CD4-positive, alpha-beta T cell treated with Interleukin-6 for 4 hours (primary cell): ENCODE measurements at regions not wholly inside any gene's neighbourhood (a gene's known extent, or its start where the extent isn't known, plus 50 kb on each side); places are given as distances from the start of the nearest gene placed in this dataset.

Experiments
- DNase-seq: peaks from one replicate; pipeline ENCODE4 v3.0.0-alpha.2; 2020; ENCODE audit warnings: mixed read lengths

DNA sequence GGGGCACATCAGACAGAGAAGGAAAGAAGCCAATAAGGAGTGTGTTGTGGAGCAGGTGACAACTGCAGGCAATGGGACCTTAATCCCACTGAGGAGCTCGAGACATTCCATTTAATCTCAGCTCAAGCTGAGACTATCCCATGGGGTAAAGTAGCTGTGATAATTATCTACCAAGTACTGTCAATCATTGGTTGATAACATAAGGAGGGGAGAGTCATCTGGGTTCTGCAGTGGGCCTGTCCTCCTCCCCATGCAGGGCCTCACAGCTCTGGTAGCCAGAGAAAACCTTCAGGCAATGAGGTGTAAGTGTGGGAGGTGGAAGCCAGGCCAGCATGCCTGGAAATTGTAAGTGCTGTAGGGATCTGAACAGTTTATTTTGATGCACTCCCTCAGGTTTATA, 375.0 kb upstream of the ARID1B start:
- no peak for DNase-seq

DNA sequence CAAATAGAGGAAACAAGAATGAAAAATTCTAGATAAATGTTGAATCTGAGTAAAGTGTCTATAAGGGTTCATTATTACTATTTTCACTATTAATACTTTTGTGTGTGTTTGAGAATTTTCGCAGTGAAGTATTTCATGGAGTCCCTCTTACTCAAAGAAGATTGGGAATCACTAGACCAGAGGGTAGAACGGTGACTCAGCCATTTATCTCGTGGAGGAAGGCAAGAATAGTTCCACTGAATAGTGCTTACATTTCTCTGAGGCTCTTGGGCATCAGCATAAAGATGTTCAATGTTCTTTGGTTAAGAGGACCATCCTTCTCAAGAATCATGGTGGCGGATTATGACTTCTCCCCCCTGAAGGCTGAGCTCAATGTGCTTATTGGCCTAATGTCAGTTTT, 376.7 kb upstream of the ARID1B start:
- DNase-seq: no peak

DNA sequence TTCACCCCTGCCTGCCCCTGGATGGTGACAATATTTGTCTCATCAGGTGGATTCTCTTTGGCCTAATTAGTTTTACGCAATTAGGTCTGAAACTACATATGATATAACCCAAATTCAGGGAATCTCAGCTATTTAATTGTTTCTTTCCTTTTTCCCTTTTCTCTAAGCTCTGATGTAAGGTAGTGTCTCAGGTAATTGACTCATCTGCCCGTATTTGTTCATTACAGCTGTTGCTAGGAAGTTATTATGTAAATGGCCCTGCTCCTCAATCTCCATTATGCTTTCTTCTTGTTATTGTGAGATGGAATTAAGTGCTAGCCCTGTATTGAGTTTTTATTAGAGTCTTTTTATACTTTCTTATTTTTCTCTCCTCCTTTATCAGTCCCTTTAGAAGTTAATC, 378.2 kb upstream of the ARID1B start:
- DNase-seq: no peak

DNA sequence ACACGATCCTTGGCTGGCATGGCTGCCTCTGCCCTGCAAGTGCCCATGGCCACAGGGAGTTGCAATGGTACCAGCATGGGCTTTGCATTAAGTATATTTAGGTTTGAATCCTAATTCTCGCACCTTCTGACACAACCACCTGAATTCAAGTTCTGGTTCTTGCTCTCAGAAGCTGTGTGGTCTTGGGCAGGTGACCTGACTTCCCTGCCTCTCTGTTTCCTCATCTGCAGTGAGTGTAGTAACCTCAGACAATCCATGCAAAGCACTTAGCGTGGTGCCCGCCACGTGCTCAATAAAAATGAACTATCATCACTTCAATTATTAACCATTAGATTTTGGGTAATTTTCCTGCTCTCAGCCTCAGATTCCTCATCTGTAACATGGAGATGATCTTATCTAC, 378.8 kb upstream of the ARID1B start:
- DNase-seq: no peak

DNA sequence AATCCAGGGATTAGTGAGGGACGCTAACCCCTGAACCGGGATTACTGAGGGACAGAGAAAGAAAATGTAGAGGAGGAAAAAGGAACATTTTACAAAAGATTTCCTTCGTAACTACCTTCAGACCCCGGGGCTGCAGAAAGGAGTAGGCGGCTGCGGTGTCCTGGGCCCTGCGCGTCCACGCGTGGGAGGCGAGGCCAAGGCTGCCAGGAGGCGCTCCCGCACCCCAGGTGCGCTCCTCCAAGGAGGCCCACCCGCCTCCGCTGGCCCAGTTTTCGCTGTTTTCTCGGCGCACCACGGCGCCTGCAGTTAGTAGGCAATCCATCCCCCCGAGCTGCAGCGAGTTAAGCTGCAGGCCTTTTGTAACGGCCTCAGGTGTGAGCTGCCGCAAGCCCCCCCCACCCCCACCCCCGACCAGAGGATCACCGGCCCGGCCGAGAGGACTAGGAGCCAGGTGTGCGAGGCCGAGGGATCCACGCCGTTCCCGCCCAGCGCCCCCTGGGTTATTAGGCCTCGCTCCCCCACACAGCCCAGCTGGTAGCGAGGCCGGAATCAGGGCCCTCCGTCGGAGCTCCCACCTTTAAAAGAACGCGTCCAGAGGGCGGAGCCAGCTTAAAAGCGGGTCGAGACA, 380.3 kb upstream of the ARID1B start:
- DNase-seq: peak; percentile 25

DNA sequence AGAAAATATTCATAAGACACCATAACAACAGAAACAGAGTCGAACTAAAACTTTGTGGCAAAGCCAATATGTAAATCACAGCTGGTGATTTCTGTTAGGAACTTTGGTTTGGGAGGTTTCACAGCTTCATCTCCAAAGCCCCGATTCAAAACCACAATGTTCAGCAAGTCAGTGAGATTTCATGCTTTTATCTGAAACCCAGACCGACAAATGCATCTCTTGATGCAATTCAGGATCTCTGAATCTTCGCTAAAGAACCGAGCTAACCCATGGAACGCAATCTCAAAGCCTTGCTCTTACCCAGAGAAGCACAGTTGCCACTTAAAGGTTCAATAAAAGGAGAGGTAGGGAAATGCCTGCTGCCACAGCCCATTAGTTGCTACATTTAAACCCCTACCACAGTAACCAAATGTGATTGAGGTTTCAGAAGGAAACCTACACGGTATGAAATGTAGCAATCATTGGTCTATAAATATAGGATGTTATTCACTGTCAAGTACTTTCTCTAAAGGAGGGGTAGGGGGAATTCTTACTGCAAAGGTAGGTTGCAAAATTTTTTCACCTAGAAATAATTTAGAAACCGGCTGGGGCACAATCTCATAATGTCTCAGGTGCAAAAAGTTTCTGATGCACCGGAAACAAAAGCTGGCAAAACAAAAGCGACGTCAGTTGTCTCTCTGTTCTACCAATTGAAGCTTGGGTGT, 381.0 kb upstream of the ARID1B start:
- DNase-seq: peak; percentile 33

DNA sequence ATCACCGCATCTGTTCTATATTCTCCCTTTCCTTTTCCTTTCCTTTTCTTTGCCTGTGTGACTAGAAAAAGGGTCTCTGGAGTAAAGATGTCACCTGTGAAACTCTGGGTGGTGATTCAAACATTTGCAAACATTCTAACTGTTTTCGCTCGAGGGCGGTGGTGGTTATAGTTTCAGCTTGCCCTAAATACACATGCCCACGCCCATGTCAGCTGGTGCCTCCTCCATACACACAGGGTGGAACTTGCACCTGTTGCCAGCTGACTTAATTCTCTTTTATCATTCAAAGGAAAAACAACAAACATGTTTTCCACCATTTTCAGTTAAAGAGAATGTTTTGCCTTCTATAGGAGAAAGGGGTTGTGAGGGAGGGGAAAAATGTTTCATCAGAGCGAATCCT, 381.9 kb upstream of the ARID1B start:
- peak; percentile 64 for DNase-seq

DNA sequence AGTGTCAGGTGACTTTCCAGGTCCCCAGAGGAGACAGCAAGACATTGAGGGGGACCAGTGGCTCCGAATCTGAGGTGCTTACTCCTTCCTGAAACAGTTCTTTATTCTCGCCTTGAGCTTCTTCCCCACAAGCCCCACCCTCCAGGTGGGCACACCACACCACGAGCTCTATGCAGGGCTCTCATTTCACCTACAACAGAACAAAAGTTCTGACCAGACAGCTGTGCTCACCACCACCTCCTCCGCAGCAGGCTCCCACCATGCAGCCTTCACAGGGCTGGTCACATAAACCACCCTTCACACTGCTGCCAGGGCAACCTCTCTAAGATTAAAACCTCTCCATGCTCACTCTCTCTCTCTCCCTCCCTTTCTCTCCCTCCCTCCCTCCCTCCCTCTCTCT, 384.5 kb upstream of the ARID1B start:
- no peak for DNase-seq

DNA sequence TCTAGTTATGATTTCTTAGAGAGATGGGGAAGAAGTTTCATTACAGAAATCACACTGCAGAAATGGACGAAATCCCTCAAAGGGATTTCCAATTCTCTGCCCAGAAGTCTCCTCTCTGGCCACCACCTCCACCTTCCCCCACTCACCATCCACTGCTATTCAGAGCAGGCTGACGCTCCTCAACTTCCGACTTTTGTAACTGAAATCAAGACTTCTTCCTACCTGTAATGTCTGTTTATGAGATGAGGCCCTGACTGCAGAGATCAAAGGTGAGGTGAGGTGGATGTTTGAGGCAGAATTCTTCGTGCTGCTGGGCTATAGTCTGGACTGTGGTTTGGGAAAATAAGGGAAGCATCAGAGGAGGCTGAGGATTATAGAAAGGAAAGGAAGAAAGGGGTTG, 385.2 kb upstream of the ARID1B start:
- DNase-seq: no peak

DNA sequence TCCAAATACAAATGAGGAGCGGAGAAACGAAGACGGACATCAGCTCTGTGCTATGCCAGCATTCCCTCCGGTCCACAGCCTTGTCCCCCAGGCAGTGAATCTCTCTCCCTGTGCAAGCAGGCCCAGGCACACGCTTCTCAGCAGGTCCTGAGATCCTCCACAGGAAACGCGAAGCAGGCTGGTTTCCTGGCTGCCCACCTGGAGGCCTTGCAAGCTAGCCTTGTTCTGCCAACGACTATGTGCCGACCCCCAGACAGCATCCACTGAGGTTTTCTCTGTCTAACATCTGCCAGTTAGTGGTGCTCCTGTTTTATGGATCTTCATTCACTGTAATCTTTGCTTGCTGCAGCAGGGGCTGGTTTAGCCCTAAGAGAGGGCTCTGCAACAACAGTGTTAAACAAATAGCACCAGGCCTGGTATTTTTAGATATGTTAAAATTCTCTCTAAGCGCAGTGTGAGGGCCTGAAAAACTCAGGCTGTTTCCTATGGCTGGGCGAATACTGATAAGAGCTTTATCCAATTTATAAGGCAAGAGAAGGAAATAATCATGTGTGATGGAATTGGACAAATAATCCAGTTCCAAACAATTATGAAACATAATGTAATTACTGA, 386.0 kb upstream of the ARID1B start:
- peak; percentile 28 for DNase-seq

DNA sequence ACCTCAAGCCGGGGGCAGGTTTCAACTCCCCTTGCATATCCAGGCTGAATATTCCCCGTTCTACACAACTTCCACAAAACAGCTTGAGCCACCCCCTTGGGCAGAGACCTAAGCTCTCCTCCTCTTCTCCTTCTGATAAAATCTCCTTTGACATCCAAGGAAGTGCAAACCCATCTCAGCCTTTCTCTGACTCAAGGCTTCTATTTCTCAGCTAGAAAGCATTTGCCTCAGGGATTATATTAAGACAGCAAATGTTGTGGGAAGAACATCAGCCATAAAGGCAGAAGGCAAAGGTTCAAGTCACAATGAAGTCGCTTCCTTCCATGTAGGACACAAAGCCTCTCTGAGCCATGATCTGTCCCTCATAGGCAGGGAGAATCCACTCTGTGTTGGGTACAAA, 386.6 kb upstream of the ARID1B start:
- no peak for DNase-seq

DNA sequence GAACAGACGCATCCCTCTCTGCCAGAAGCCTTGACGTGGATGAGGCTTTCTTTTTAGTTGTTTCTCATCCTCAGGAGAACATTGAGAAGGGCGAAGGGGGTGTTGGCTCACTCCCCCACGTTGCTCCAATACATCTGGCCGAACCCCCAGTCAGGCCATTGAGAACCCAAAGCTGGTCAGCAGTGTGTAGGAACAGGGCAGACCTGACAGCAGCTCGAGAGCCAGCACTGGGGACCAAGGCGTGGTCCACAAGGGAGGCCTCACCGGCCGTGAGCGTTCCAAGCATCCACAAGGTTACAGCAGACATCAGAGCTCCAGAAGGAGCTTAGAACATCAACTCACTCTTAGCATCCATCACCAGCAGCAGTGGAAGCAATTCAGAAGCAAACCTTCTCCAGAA, 387.9 kb upstream of the ARID1B start:
- no peak for DNase-seq

DNA sequence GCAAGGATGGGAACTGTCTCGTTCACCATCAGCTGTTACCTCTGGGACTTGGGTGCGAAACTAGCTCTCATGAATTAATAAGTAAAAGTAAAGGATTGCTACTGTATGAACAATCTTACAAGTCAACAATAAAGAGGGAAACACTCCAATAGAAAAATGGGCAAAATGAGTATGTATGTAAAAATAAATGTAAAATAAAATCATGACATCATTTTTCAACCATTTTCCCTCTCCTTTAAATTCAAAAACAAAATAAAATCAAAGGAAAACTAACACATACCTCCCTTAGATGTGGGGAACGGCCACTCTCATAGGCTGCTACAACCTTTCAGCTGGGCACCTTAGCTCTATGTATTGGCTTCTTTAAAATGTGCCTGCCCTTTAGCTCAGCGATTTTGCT, 389.7 kb upstream of the ARID1B start:
- DNase-seq: no peak

DNA sequence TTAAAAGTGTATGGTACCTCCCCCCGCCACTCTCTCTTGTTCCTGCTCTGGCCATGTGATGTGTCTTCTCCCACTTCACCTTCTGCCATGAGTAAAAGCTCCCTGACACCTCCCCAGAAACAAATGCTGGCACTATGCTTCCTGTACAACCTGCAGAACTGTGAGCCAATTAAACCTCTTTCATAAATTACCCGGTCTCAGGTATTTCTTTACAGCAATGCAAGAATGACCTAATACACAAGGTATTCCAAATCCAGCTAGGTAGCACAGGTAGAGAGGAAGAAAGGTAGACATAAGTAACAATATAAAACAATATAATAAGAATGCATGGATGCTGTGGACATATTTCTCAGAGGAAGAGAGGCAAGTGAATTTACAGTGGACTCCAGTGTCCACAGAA, 394.1 kb upstream of the ARID1B start:
- no peak for DNase-seq

DNA sequence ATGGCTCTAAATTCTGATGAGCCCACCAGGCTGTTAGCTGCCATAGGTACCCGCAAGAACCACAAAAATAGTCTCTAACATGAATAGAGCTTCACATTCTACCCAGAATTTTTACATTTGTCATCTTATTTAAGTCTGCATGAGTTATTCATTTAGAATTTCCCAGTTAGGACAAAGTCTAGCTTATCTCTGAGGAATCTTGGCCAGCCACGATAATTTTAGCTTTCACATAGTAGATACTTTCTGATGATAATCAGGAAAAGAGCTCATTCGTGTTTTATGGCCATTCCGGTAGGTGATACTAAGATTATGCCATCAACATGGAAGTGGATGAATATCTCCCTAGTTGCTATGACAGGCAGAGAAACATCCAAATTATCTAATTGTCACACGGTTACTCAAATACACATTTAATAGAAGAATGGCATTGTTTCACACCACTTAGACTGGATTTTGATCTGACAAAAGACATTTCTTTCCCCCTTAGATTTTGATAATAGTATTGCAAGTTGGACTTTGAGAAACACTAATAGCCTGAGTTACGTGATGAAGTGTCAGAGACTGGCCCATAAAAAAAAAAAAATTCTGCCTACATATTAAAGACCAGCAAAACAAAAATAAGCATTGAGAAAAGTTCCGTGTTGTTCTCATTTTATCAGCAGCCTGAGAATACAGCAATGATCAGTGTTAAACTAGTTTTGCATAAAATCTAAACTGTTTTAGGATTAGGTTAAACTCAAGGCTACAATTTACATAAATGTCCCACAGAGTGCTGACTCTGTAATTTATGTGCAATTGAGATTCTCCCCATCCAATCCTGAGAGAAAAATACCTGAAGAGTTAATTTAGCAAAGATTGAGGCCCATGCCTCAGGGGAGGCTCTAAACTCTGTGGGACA, 397.5 kb upstream of the ARID1B start:
- no peak for DNase-seq

DNA sequence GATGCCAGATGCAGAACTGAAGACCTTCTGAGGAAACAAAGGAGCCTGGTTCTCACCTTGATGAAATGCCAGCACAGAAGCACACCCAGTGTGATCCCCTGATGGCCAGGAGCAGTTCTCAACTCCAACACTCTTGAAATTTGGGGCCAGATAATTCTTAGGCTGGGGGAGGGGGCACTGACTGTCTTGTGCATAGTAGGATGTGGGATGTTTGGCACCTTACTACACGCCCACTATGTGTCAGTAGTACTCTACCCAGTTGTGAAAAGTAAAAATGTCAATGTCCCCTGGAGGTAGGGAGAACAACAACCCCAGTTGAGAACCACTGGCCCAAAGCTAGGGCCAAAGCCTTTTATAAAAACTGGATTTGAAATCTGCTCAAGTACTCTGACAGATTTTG, 398.3 kb upstream of the ARID1B start:
- peak; percentile 5 for DNase-seq

DNA sequence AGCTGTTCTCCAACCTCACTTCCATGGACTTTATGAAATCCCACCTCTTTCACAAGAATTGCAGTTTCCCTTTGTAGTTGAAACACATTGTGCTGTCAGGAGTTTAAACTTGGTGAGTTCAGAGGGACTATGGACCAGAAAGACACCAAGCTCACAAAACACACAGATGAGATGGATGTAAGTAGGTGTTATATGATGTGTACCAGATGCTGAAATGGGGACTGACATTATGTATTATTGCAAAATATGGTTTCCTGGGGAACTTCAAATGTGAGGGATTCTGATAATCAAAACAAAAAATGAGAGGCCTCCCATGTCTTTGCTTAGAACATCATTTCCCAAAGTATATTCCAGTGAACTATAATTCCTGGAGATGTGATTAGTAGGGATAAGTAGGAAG, 401.1 kb upstream of the ARID1B start:
- no peak for DNase-seq

DNA sequence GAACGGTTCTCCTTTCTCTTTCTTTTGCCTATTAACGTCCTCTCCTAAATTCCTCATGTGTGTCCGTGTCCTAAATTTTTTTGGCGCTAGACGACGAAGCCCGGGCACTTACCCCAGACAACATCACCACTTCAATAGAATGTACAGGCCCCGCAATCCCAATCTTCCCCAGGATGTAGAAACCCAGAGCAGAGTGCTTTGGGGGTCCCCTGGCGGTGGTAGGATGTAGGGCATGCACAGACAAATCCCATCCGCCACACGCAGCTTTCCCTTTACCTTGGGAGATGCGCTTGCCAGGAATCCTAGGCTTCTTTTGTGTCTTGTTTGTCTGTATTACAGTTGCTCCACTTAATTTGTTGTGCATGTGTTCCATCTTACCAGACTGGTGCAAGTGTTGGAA, 417.3 kb upstream of the ARID1B start:
- no peak for DNase-seq

DNA sequence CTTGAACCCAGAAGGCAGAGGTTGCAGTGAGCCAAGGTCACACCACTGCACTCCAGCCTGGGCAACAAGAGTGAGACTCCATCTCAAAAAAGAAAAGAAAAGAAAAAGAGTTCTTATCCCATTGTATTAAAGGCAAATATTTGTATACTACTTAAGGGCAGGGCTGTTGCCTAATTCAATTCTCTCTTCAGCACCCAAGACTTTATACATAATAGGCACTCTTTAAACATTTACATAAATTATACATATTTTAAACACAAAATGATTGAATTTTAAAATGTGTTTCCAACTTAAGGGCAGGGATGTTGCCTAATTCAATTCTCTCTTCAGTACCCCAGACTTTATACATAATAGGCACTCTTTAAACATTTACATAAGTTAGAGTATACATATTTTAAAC, 424.3 kb upstream of the ARID1B start:
- DNase-seq: no peak

DNA sequence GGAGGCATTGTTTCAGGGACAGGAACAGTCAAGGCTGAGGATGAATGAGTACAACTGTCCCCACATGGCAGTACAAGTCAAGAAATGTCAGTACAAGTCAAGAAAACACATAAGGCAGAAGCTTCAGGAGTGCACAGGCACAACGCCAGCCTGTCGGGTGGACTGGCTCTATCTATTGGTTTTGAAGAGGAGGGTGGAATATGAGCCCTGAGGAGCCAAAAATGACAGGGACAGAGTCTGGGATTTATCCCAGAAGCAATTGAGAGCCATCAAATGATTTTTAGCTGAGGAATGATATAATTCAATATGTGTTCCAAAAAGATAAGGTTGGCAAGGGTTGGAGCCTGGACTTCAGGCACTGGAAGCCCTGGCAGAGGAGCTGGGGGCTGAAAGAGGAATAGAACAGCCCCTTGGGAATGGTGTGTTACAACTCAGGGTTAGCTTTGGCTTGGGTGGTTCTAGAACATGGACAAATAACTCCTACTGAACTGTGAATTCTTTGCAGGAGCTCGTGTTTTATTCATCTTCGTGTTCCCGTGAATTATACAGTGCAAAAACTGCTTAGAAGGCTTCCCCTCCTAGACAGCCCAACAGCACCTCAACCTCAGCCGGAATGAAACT, 425.7 kb upstream of the ARID1B start:
- no peak for DNase-seq

DNA sequence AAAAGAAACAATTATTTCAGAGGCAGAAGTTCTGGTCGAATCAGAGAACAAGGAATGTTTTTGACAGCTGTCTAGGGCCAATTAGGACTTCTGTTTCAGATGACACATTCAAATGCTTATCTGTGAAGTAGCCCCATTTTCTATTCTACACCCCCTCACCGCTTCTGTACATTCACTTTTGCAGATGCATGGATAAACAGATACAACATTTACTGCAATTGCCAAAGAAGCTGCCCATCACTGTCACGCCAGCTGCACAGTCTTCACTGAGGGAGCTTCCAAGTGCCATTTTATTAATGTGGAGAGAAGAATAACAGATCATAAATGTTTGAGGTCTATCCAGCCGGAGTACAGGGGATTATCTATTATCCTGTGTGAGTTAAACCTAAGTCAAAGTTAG, 426.8 kb upstream of the ARID1B start:
- no peak for DNase-seq

DNA sequence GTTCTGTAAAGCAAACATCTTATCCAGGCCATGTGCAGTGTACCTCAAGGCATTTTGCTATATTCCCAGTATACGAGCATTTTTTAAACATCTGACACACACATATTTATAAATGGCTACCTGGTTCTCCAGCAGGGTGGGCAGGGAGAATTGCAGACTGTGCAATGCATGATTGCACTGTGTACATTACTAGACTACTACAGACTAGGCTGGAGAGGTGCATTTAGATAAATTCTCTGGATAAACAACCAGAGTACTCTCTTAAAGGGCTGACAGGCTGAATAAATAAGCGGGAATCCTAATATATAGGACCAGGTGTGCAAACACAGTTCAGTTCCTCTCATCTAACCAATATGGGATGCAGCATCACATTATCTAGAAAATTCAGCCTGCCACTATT, 428.3 kb upstream of the ARID1B start:
- no peak for DNase-seq

DNA sequence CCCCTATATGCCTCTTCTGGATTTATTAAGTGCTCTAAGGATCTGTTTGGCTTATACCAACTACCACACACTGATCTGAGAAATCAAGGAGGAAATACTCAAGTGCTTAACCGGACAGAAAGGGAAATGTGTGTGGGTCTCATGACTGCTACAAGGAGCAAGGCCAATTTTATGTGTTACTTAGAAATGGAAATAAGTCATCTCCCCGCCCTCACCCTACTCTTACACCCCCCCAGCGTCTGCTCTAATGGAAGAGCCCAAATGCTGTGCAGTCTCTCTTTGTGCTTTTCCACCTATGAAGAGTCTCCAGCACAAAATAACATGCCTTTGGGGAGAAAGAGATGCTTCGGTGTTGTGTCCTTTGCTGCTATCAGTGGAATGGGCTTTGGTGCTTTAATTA, 428.8 kb upstream of the ARID1B start:
- DNase-seq: no peak
